A549 (cell line): ENCODE measurements at regions not wholly inside any gene's neighbourhood (a gene's known extent, or its start where the extent isn't known, plus 50 kb on each side); places are given as distances from the start of the nearest gene placed in this dataset.

Experiments
- ATAC-seq, 2 experiments: fragments of 200-7000 bp in 1 of 2; fragments of >200 bp in 1 of 2; cut with Nextera tagmentation in 1 of 2; cut with Tn5 transposase in 1 of 2; 3 replicates each; pipeline versions ENCODE4 v1.8.0 to v1.9.1; 2018 to 2020; ENCODE audit warnings: mild to moderate bottlenecking in 1 of 2, moderate library complexity in 1 of 2
- CTCF ChIA-PET: fragments of 300-600 bp; sonication (Branson Sonifier 250); formaldehyde crosslinking; extraction: SDS; loops from one replicate; lab custom pipeline; 2021; ENCODE audit warnings: antibody characterized with exemption, inconsistent platforms; lab: Yijun Ruan, JAX
- POLR2A ChIA-PET: fragments of 350-600 bp; formaldehyde crosslinking; extraction: SDS; loops from one replicate; lab custom pipeline; 2021; ENCODE audit warnings: antibody characterized with exemption, inconsistent platforms; lab: Yijun Ruan, JAX
- DNase-seq, 2 experiments: peaks; one replicate each; pipeline versions ENCODE4 v3.0.0 to v3.0.0-alpha.2; 2011 to 2016; ENCODE audit warnings: low read depth in 1 of 2, low spot score in 1 of 2
- FAIRE-seq: peaks from 2 replicates; lab custom pipeline; 2011; peaks lifted over from hg19 to GRCh38; lab: Jason Lieb, UNC
- H3K27ac ChIP-seq, 2 experiments: fragments of >200 bp; sonication (Bioruptor Twin); formaldehyde crosslinking; 3 replicates each; pipeline ENCODE4 v1.5.1; 2016 to 2017
- H3K4me1 ChIP-seq: fragments of >200 bp; sonication (Bioruptor Twin); formaldehyde crosslinking; 3 replicates; pipeline ENCODE4 v1.6.1; 2016
- H3K4me2 ChIP-seq: fragments of >200 bp; sonication (Bioruptor Twin); formaldehyde crosslinking; 3 replicates; pipeline ENCODE4 v1.6.1; 2016
- H3K4me3 ChIP-seq: fragments of >200 bp; sonication (Bioruptor Twin); formaldehyde crosslinking; 3 replicates; pipeline ENCODE4 v1.5.1; 2016
- H3K9me3 ChIP-seq: fragments of >200 bp; sonication (Bioruptor Twin); formaldehyde crosslinking; 3 replicates; pipeline ENCODE4 v1.6.1; 2016
- CEBPB ChIP-seq, 2 experiments: fragments of >200 bp in 1 of 2; sonication (Bioruptor Twin) in 1 of 2; formaldehyde crosslinking in 1 of 2; IDR thresholded peaks; 2 replicates each; pipeline ENCODE4 v1.6.1; 2012 to 2016
- CHD2 ChIP-seq: fragments of 150-350 bp; IDR thresholded peaks from 2 replicates; pipeline ENCODE4 v1.6.1; 2014; ENCODE audit warnings: low read length; ENCODE audit not compliant: partially characterized antibody
- EHMT2 ChIP-seq: fragments of 200-600 bp; sonication (generic); IDR thresholded peaks from 2 replicates; pipeline ENCODE4 v1.6.1; 2016; ENCODE audit warnings: antibody characterized with exemption, low read depth, mild to moderate bottlenecking, moderate library complexity
- EP300 ChIP-seq, 2 experiments: fragments of >200 bp; sonication (Bioruptor Twin); formaldehyde crosslinking; IDR thresholded peaks; 2 replicates in 1 of 2; 3 replicates in 1 of 2; pipeline ENCODE4 v1.6.1; 2016 to 2017
- FOSL2 ChIP-seq, 2 experiments: fragments of 450-650 bp in 1 of 2; fragments of >200 bp in 1 of 2; sonication (Bioruptor Twin) in 1 of 2; formaldehyde crosslinking; IDR thresholded peaks; 2 replicates each; pipeline versions ENCODE4 v1.5.0 to v1.6.1; 2016 to 2020; ENCODE audit warnings: mild to moderate bottlenecking in 1 of 2, moderate library complexity in 1 of 2
- FOXS1 ChIP-seq: fragments of 250-450 bp; sonication (Bioruptor Pico); IDR thresholded peaks from 2 replicates; pipeline ENCODE4 v1.5.0; 2020; ENCODE audit warnings: mild to moderate bottlenecking, moderate library complexity
- GATA3 ChIP-seq: IDR thresholded peaks from 2 replicates; pipeline ENCODE4 v1.6.1; 2012; ENCODE audit warnings: borderline replicate concordance
- HOXB5 ChIP-seq: fragments of 250-450 bp; sonication (Bioruptor Pico); IDR thresholded peaks from 2 replicates; pipeline ENCODE4 v1.5.0; 2020; ENCODE audit warnings: mild to moderate bottlenecking, moderate library complexity
- JUN ChIP-seq, 2 experiments: fragments of >200 bp; sonication (Bioruptor Twin); formaldehyde crosslinking; IDR thresholded peaks; 2 replicates in 1 of 2; 3 replicates in 1 of 2; pipeline ENCODE4 v1.6.1; 2016 to 2017
- KDM1A ChIP-seq: fragments of 200-600 bp; sonication (generic); IDR thresholded peaks from 2 replicates; pipeline ENCODE4 v1.6.1; 2016; ENCODE audit warnings: low read depth, mild to moderate bottlenecking
- KDM5A ChIP-seq: fragments of 200-600 bp; sonication (generic); IDR thresholded peaks from 2 replicates; pipeline ENCODE4 v1.6.1; 2016; ENCODE audit warnings: antibody characterized with exemption, mild to moderate bottlenecking
- MAFK ChIP-seq: fragments of 450-650 bp; IDR thresholded peaks from 2 replicates; pipeline ENCODE4 v1.6.1; 2014; ENCODE audit not compliant: partially characterized antibody
- MAZ ChIP-seq: fragments of 150-350 bp; IDR thresholded peaks from 2 replicates; pipeline ENCODE4 v1.6.1; 2014; ENCODE audit warnings: antibody characterized with exemption, low read depth, low read length, borderline replicate concordance
- NR3C1 ChIP-seq: fragments of >200 bp; sonication (Bioruptor Twin); formaldehyde crosslinking; IDR thresholded peaks from 3 replicates; pipeline ENCODE4 v1.6.1; 2017
- PHF8 ChIP-seq: fragments of 200-600 bp; sonication (generic); IDR thresholded peaks from 2 replicates; pipeline ENCODE4 v1.6.1; 2016; ENCODE audit warnings: low read depth, mild to moderate bottlenecking, antibody characterized with exemption, moderate library complexity, borderline replicate concordance
- POLR2A ChIP-seq: IDR thresholded peaks from 2 replicates; pipeline ENCODE4 v1.6.1; 2012; ENCODE audit warnings: mild to moderate bottlenecking, low read length
- POLR2AphosphoS2 ChIP-seq: conservative IDR thresholded peaks from 2 replicates; pipeline ENCODE4 v1.6.1; 2012; ENCODE audit warnings: low read length, improper control_type of control experiment, inconsistent platforms
- RCOR1 ChIP-seq: fragments of 150-350 bp; IDR thresholded peaks from 2 replicates; pipeline ENCODE4 v1.6.1; 2014; ENCODE audit warnings: antibody characterized with exemption, low read length, low read depth
- RFX5 ChIP-seq: fragments of 450-650 bp; IDR thresholded peaks from 2 replicates; pipeline ENCODE4 v1.7.1; 2014; ENCODE audit warnings: antibody characterized with exemption, mild to moderate bottlenecking, moderate library complexity
- RNF2 ChIP-seq: fragments of 200-600 bp; sonication (generic); IDR thresholded peaks from 2 replicates; pipeline ENCODE4 v1.6.1; 2016; ENCODE audit warnings: low read depth, mild to moderate bottlenecking, antibody characterized with exemption, moderate library complexity, borderline replicate concordance
- TFCP2L1 ChIP-seq: fragments of 250-450 bp; sonication (Bioruptor Pico); IDR thresholded peaks from 2 replicates; pipeline ENCODE4 v1.5.0; 2021; ENCODE audit warnings: mild to moderate bottlenecking
- TP53 ChIP-seq: fragments of 250-450 bp; sonication (Bioruptor Pico); IDR thresholded peaks from 2 replicates; pipeline ENCODE4 v1.5.0; 2021; ENCODE audit warnings: mild to moderate bottlenecking, moderate library complexity
- ZNF302 ChIP-seq: fragments of 250-450 bp; sonication (Bioruptor Pico); IDR thresholded peaks from 2 replicates; pipeline ENCODE4 v1.9.0; 2021; ENCODE audit warnings: inconsistent platforms, mild to moderate bottlenecking, moderate library complexity
- WGBS: methylation state at CpG from one replicate; pipeline ENCODE4 v1.1.6; 2017; ENCODE audit errors: missing lambda C conversion rate; 5-methylcytosine and 5-hydroxymethylcytosine counted together
- TF ChIP-seq, protein P1 (sequence below): fragments of >200 bp; sonication (Bioruptor Twin); formaldehyde crosslinking; IDR thresholded peaks from 2 replicates; pipeline ENCODE4 v1.6.1; 2016
- TF ChIP-seq, protein P2 (sequence below): fragments of >200 bp; sonication (Bioruptor Twin); formaldehyde crosslinking; IDR thresholded peaks from 3 replicates; pipeline ENCODE4 v1.5.1; 2016
- TF ChIP-seq, protein P3 (sequence below): fragments of 250-450 bp; sonication (Bioruptor Pico); IDR thresholded peaks from 2 replicates; pipeline ENCODE4 v1.5.0; 2021; ENCODE audit warnings: mild to moderate bottlenecking, moderate library complexity, borderline replicate concordance
- TF ChIP-seq, protein P4 (sequence below): IDR thresholded peaks from 2 replicates; pipeline ENCODE4 v1.6.1; 2012

DNA sequence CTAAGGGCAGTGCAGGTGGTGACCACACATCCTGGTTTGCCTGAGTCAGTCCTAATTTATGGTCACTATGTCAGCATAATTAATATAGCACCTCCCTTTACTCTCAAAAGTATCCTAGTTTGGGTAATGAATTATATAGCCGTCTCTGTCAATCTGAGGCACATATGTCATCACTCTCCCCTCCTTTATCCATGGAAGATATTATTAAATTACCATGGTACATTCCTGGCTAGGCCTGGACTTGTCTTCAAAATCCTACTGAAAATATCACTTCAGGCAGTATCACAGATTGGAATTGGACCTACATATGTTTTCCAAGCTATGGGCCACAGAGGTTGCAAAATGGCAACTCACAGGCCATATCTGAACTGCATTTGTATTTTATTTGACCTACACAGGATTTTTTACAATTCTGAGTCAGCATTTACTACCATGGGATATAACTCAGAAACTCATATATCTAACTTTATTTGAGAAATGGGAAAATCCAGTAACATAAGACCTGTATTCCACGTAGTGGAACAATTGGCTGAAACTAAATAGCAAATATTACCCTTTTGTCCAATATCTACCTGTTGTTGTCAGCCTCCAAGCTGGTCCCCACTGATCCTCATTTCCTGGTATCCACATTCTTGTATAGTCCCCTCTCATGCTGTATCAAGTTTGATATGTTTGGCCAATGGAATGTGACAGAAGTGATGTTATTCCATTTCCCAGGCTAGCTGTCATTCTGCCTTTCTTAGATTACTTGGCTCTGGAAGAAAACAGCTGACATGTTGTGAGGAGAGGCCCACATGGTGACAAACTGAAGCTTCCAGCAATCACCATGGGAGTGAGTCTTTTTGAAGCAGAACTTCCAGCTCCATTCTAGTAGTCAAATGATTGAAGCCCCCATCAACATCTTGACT lies 102.5 kb upstream of the MDM1 start:
- Histone ChIP-seq H3K4me1 (no peaks in the 10 kb centered on the region), H3K27ac (no peak overlapping the region), H3K4me3 (no peak overlapping the region), H3K9me3 (peaks cover 8% of the 10 kb centered on the region; the same call in 1 of the 3 replicates), H3K4me2 (no peak overlapping the region)
- POLR2A ChIA-PET, result no interaction called here
- ATAC-seq (no peak), DNase-seq (no peak), FAIRE-seq (no peak)
- CTCF ChIA-PET, result interaction anchor here (0.6 to 1.3 kb wide), 2 partner anchors 11 to 420 kb away, joined by 3 read pairs; no protein-coding TSS in a partner anchor
- WGBS, result 89% methylated on average over 2 of the region's 2 CpGs
- TF ChIP-seq NR3C1, result no peak
- peak; percentile 76 for TF ChIP-seq MAFK
- no peak for TF ChIP-seq ZNF302 (CRISPR knock-in tag)
- TF ChIP-seq POLR2AphosphoS2, result no peak
- no peak for TF ChIP-seq POLR2A
- TF ChIP-seq, protein P1, sequence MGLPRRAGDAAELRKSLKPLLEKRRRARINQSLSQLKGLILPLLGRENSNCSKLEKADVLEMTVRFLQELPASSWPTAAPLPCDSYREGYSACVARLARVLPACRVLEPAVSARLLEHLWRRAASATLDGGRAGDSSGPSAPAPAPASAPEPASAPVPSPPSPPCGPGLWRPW, result no peak
- TF ChIP-seq GATA3, result no peak
- no peak for TF ChIP-seq KDM5A

DNA sequence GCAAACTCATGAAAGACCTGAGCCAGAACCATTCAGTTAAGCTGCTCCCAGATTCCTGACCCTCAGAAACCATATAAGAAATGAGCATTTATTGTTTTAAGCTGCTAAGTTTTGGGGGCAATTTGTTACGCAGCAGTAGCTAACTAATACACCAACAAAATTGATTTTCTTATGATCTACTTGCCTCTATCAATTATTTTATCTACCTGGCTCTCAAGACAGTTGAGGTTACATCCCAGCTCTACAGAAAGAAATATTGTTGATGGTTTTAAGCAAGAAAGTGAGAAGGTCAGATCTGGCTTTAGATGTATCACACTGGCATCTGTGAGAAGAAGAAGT lies 103.1 kb upstream of the MDM1 start:
- no peak overlapping the region for H3K27ac ChIP-seq
- H3K4me3 ChIP-seq, result no peak overlapping the region
- no peaks in the 10 kb centered on the region for H3K4me1 ChIP-seq
- POLR2A ChIA-PET, result no interaction called here
- ATAC-seq (no peak), DNase-seq (no peak)
- CTCF ChIA-PET, result interaction anchor here (0.6 to 1.3 kb wide), 3 partner anchors 11 to 419 kb away, joined by 3 read pairs; no protein-coding TSS in a partner anchor
- 53% methylated on average over 1 of the region's 1 CpG for WGBS
- H3K9me3 ChIP-seq, result peaks cover 8% of the 10 kb centered on the region; the same call in 1 of the 3 replicates
- TF ChIP-seq KDM5A, result no peak
- TF ChIP-seq RNF2, result no peak
- no peak for TF ChIP-seq POLR2A
- TF ChIP-seq TFCP2L1 (CRISPR knock-in tag), result no peak
- TF ChIP-seq, all 56 proteins: peak for 0
- no peak for FAIRE-seq
- H3K4me2 ChIP-seq, result no peak overlapping the region

DNA sequence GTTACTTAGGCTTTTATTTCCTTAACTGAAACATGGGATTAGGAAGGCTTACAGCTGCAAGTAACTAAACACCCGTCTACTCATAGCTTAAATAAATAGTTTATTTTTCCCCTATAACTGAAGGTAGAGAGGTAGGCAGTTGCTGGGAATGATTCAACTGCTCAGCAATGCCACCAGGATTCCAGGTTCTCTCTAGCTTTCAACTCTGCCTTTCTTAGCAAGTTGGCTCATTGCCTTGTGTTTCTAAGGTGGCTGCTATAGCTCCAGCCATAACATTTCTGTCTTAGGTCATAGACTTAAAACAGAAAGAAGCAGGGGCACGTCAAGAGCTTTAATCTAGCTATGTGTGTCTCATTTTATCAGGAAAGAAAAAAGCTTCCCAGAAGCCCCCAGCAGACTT lies 103.7 kb upstream of the MDM1 start:
- H3K9me3 ChIP-seq, result peaks cover 8% of the 10 kb centered on the region; the same call in 1 of the 3 replicates
- TF ChIP-seq FOSL2 (IDR thresholded peaks at IDR 0.05) (no peak), FOSL2 (CRISPR knock-in tag; IDR thresholded peaks at IDR 0.05) (no peak), CHD2 (no peak), EP300 (IDR thresholded peaks at IDR 0.05) (no peak), CEBPB (IDR thresholded peaks at IDR 0.05) (no peak), KDM1A (no peak), RCOR1 (no peak), PHF8 (no peak), EHMT2 (no peak), RNF2 (no peak), TFCP2L1 (CRISPR knock-in tag) (no peak), KDM5A (no peak), JUN (IDR thresholded peaks at IDR 0.05) (no peak), TP53 (no peak), RFX5 (no peak), MAZ (no peak), FOXS1 (CRISPR knock-in tag) (no peak), HOXB5 (no peak)
- TF ChIP-seq, protein P2, sequence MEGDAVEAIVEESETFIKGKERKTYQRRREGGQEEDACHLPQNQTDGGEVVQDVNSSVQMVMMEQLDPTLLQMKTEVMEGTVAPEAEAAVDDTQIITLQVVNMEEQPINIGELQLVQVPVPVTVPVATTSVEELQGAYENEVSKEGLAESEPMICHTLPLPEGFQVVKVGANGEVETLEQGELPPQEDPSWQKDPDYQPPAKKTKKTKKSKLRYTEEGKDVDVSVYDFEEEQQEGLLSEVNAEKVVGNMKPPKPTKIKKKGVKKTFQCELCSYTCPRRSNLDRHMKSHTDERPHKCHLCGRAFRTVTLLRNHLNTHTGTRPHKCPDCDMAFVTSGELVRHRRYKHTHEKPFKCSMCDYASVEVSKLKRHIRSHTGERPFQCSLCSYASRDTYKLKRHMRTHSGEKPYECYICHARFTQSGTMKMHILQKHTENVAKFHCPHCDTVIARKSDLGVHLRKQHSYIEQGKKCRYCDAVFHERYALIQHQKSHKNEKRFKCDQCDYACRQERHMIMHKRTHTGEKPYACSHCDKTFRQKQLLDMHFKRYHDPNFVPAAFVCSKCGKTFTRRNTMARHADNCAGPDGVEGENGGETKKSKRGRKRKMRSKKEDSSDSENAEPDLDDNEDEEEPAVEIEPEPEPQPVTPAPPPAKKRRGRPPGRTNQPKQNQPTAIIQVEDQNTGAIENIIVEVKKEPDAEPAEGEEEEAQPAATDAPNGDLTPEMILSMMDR, result no peak
- TF ChIP-seq, protein P3, sequence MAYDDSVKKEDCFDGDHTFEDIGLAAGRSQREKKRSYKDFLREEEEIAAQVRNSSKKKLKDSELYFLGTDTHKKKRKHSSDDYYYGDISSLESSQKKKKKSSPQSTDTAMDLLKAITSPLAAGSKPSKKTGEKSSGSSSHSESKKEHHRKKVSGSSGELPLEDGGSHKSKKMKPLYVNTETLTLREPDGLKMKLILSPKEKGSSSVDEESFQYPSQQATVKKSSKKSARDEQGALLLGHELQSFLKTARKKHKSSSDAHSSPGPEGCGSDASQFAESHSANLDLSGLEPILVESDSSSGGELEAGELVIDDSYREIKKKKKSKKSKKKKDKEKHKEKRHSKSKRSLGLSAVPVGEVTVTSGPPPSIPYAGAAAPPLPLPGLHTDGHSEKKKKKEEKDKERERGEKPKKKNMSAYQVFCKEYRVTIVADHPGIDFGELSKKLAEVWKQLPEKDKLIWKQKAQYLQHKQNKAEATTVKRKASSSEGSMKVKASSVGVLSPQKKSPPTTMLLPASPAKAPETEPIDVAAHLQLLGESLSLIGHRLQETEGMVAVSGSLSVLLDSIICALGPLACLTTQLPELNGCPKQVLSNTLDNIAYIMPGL (CRISPR knock-in tag), result no peak
- TF ChIP-seq, protein P4, sequence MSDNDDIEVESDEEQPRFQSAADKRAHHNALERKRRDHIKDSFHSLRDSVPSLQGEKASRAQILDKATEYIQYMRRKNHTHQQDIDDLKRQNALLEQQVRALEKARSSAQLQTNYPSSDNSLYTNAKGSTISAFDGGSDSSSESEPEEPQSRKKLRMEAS, result no peak
- WGBS, result 29% methylated on average over 2 of the region's 2 CpGs
- CTCF ChIA-PET, result interaction anchor here (0.9 to 1.3 kb wide), 2 partner anchors 12 to 68 kb away, joined by 3 read pairs; no protein-coding TSS in a partner anchor
- no peak overlapping the region for H3K4me3 ChIP-seq
- peak in 1 of 2 experiments; percentile 42 for DNase-seq
- H3K4me1 ChIP-seq, result no peaks in the 10 kb centered on the region
- no peak overlapping the region for H3K4me2 ChIP-seq
- H3K27ac ChIP-seq, result no peak overlapping the region
- POLR2A ChIA-PET, result no interaction called here
- ATAC-seq, result peak in 1 of 2 experiments; percentile 40; a peak in 1 of 6 replicates
- FAIRE-seq, result no peak
